Cardiac fibroblast (primary cell): ENCODE measurements at regions not wholly inside any gene's neighbourhood (a gene's known extent, or its start where the extent isn't known, plus 50 kb on each side); places are given as distances from the start of the nearest gene placed in this dataset.
A peak's percentile ranks its signal among the peaks of the same experiment; 100 is the strongest.

Experiments
- DNase-seq, 2 donors: peaks; one replicate each; pipeline versions ENCODE4 v3.0.0 to v3.0.0-alpha.2; 2010; ENCODE audit warnings: low read depth in 2 of 2
- H3K4me3 ChIP-seq, 2 donors: replicated peaks in 1 of 2; 1 replicate in 1 of 2; 2 replicates in 1 of 2; pipeline ENCODE4 v1.5.1; 2011; ENCODE audit warnings: low read depth in 2 of 2, low read length in 2 of 2, mild to moderate bottlenecking in 2 of 2, moderate library complexity in 1 of 2
- CTCF ChIP-seq: IDR thresholded peaks from one replicate; pipeline ENCODE4 v1.5.1; 2011; ENCODE audit warnings: low read depth, mild to moderate bottlenecking, low read length, inconsistent platforms

DNA sequence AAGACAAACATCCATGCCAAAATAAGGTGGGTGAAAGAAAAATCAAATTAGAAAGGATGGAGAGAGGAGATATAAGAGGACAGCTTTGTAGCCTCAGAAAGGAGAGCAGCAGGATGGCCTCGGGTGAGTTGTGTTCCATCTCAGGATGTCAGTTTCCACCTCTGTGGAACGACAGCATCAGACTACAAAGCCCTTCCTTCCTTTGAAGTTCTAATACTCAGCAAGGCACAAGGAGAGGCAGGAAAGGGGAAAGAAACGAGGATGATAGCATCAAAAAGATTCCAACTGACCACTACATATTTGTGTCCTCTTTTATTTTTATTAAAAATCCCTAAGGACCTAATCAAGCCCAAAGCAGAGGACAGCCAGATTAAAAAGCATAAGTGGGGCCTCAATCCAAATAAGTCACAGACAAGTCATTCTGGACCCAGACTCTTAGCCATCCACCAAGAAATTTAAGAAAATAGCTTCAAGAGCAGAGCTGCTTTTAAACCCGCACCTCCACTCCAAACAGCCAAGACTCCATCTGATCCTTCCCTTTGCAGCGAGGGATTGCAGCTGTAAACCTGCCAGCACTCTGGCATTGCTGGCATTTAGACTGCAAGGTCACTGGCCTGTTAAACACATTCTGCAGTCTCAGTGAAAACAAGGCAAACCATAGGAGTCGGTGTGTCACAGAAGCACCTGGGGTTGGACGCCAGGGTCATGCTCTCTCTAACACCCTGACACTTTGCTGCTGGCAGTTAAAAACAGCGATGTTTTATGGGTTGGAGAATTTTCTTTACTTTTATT is 314.5 kb upstream of the CHAC2 start:
- no peak overlapping the region for H3K4me3 ChIP-seq
- TF ChIP-seq CTCF, result no peak
- no peak for DNase-seq

GRCh38 chr2:53452400-53452799 is 315.2 kb upstream of the CHAC2 start:
- no peak overlapping the region for H3K4me3 ChIP-seq
- no peak for DNase-seq
- no peak for TF ChIP-seq CTCF

DNA sequence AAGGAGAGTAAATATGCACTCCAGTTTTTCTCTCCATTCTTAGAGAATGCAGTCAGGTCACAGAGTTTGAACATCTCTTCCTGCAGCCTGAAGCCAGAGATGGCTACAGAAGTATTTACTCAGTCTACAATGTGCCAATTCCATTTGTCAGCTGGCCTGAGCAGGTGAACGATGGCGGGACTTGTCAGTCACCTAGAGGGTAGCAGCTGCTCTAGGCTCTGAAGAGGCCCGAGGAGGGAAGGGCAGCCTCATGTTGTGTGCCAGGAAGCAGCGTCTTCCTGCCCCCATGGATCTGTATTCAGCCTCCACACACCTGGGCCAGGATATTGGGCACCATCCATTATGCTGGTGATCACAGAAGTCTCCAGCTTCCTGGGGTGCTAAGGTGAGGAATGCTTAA is 316.7 kb upstream of the CHAC2 start:
- TF ChIP-seq CTCF, result no peak
- no peak overlapping the region for H3K4me3 ChIP-seq
- DNase-seq, result no peak

- no peak overlapping the region for H3K4me3 ChIP-seq
- TF ChIP-seq CTCF, result no peak
- DNase-seq, result no peak
Observed at GRCh38 chr2:53448591-53448990, 319.0 kb upstream of the CHAC2 start.

DNA sequence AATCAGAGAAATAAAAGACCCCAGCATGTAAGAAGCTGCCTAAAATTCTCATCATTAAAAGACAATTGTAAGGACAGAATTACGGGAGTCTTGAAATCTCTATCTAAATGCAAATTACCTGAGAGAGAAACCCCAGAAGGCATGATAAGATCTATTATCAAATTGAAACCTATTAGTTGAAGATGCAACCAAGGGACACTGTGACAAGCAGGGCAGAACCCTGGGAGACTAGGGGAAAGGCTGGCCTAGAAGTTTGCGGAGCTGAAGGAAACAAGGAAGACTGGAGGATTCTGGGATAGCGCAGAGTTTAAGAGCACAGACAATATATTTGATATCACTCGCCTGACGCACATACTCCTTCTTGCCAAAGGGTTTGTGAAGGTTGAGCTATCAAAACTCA is 319.5 kb upstream of the CHAC2 start:
- TF ChIP-seq CTCF, result no peak
- DNase-seq, result no peak
- H3K4me3 ChIP-seq, result no peak overlapping the region

GRCh38 chr2:53445383-53446070 is 322.1 kb upstream of the CHAC2 start:
- no peak overlapping the region for H3K4me3 ChIP-seq
- DNase-seq, result peak; percentile 13 to 34
- TF ChIP-seq CTCF, result no peak
